GM23248 (cell line): ENCODE measurements at regions not wholly inside any gene's neighbourhood (a gene's known extent, or its start where the extent isn't known, plus 50 kb on each side); places are given as distances from the start of the nearest gene placed in this dataset.

Experiments
- EZH2 ChIP-seq: fragments of 200-600 bp; sonication (generic); IDR thresholded peaks from 2 replicates; pipeline ENCODE4 v1.6.1; 2018; ENCODE audit warnings: antibody characterized with exemption, mild to moderate bottlenecking; ENCODE audit not compliant: insufficient read depth, poor library complexity, severe bottlenecking
- EZH2phosphoT487 ChIP-seq: fragments of 200-600 bp; sonication (generic); IDR thresholded peaks from 2 replicates; pipeline ENCODE4 v1.6.1; 2018; ENCODE audit warnings: antibody characterized with exemption, moderate library complexity, mild to moderate bottlenecking, low read depth; ENCODE audit not compliant: insufficient read depth

- TF ChIP-seq EZH2phosphoT487: no peak
- TF ChIP-seq EZH2: no peak
Measured at GRCh38 chr2:136319237-136319636, 201.3 kb upstream of the CXCR4 start.
